HCT116 (cell line): ENCODE measurements at regions not wholly inside any gene's neighbourhood (a gene's known extent, or its start where the extent isn't known, plus 50 kb on each side); places are given as distances from the start of the nearest gene placed in this dataset.

Source experiments
- ATAC-seq: fragments of 200-7000 bp; cut with Tn5 transposase; 2 replicates; pipeline ENCODE4 v1.9.1; 2020; ENCODE audit warnings: mild to moderate bottlenecking, moderate library complexity
- BruUV-seq: library from RNA; stranded (reverse); fragments of 400-500 nt; replicated peaks from 2 replicates; lab custom pipeline; 2021; lab: Mats Ljungman, UMichigan
- CTCF ChIA-PET: fragments of 300-600 bp; sonication (Branson Sonifier 250); formaldehyde crosslinking; loops from one replicate; lab custom pipeline; 2021; ENCODE audit warnings: antibody characterized with exemption; lab: Charles Lee
- POLR2A ChIA-PET: fragments of 300-600, 350-600 bp; sonication (Branson Sonifier 250); formaldehyde crosslinking; loops from one replicate; lab custom pipeline; 2021; ENCODE audit warnings: antibody characterized with exemption; lab: Charles Lee
- RAD21 ChIA-PET, 2 experiments: fragments of 300-600 bp; sonication (Branson Sonifier 250); formaldehyde crosslinking; loops; one replicate each; lab custom pipeline; 2023; ENCODE audit warnings: low total read pairs in 2 of 2; ENCODE audit not compliant: uncharacterized antibody in 2 of 2, unreplicated experiment in 2 of 2, low non-redundant PET in 1 of 2; lab: Charles Lee
- DNase-seq: peaks from one replicate; pipeline ENCODE4 v3.0.0-alpha.2; 2010; ENCODE audit warnings: low read depth, low spot score
- H2AFZ ChIP-seq: fragments of 200-600 bp; shearing (Covaris generic), sonication (generic); 2 replicates; pipeline ENCODE4 v1.6.1; 2017; ENCODE audit warnings: low read depth, mixed run types, mixed read lengths, antibody characterized with exemption, low read length; ENCODE audit not compliant: poor library complexity, severe bottlenecking
- H3K27ac ChIP-seq: 2 replicates; pipeline ENCODE4 v1.5.1; 2012; ENCODE audit warnings: low read depth, low read length
- H3K27me3 ChIP-seq: fragments of 200-600 bp; sonication (generic); 2 replicates; pipeline ENCODE4 v1.6.1; 2016; ENCODE audit warnings: mixed run types, low read length, mixed read lengths; ENCODE audit not compliant: insufficient read depth
- H3K36me3 ChIP-seq, 2 experiments: fragments of 200-500 bp in 1 of 2; fragments of 200-600 bp in 1 of 2; sonication (Bioruptor generic) in 1 of 2; sonication (generic) in 1 of 2; 2 replicates each; pipeline versions ENCODE4 v1.5.1 to v1.6.1; 2014 to 2016; ENCODE audit warnings: low read length in 2 of 2, inconsistent platforms in 1 of 2, mixed read lengths in 1 of 2, mixed run types in 1 of 2; ENCODE audit not compliant: insufficient read depth in 2 of 2, control insufficient read depth in 1 of 2
- H3K4me1 ChIP-seq, 2 experiments: fragments of 200-600 bp in 1 of 2; sonication (generic) in 1 of 2; 2 replicates each; pipeline versions ENCODE4 v1.5.1 to v1.6.1; 2012 to 2017; ENCODE audit warnings: low read length in 2 of 2, inconsistent platforms in 1 of 2, mild to moderate bottlenecking in 1 of 2, mixed read lengths in 1 of 2, mixed run types in 1 of 2, moderate library complexity in 1 of 2; ENCODE audit not compliant: insufficient read depth in 2 of 2, control insufficient read depth in 1 of 2
- H3K4me2 ChIP-seq: fragments of 200-600 bp; sonication (generic); 2 replicates; pipeline ENCODE4 v1.6.1; 2017; ENCODE audit warnings: mixed run types, low read length, mixed read lengths
- H3K4me3 ChIP-seq, 2 experiments: fragments of 200-600 bp in 1 of 2; sonication (generic) in 1 of 2; replicated peaks in 1 of 2; 2 replicates each; pipeline ENCODE4 v1.5.1; 2011 to 2016; ENCODE audit warnings: low read length in 2 of 2, control low read depth in 1 of 2, low read depth in 1 of 2, mild to moderate bottlenecking in 1 of 2, mixed read lengths in 1 of 2, mixed run types in 1 of 2
- H3K79me2 ChIP-seq: fragments of 200-600 bp; sonication (generic); 2 replicates; pipeline ENCODE4 v1.6.1; 2017; ENCODE audit warnings: mild to moderate bottlenecking, mixed run types, low read length, moderate library complexity, mixed read lengths; ENCODE audit not compliant: insufficient read depth
- H3K9ac ChIP-seq: fragments of 200-600 bp; sonication (generic); 2 replicates; pipeline ENCODE4 v1.6.1; 2016; ENCODE audit warnings: low read length, mixed read lengths
- H3K9me2 ChIP-seq: fragments of 200-600 bp; sonication (generic), shearing (Covaris generic); 2 replicates; pipeline ENCODE4 v1.6.1; 2017; ENCODE audit warnings: mixed run types, mild to moderate bottlenecking, moderate library complexity; ENCODE audit not compliant: insufficient read depth
- H3K9me3 ChIP-seq, 2 experiments: fragments of 200-500 bp in 1 of 2; fragments of 200-600 bp in 1 of 2; sonication (Bioruptor generic) in 1 of 2; sonication (generic) in 1 of 2; 2 replicates each; pipeline ENCODE4 v1.6.1; 2014 to 2017; ENCODE audit warnings: low read length in 2 of 2, mixed read lengths in 2 of 2, inconsistent platforms in 1 of 2, low read depth in 1 of 2, mild to moderate bottlenecking in 1 of 2, mixed run types in 1 of 2, moderate library complexity in 1 of 2; ENCODE audit not compliant: control insufficient read depth in 1 of 2, insufficient read depth in 1 of 2
- H4K20me1 ChIP-seq: fragments of 200-600 bp; sonication (generic), shearing (Covaris generic); 2 replicates; pipeline ENCODE4 v1.6.1; 2017; ENCODE audit warnings: mixed run types, mild to moderate bottlenecking, moderate library complexity; ENCODE audit not compliant: insufficient read depth
- ATF3 ChIP-seq: IDR thresholded peaks from 2 replicates; pipeline ENCODE4 v1.6.1; 2012
- CEBPB ChIP-seq: IDR thresholded peaks from 2 replicates; pipeline ENCODE4 v1.6.1; 2012; ENCODE audit warnings: low read depth
- EGR1 ChIP-seq: IDR thresholded peaks from 2 replicates; pipeline ENCODE4 v1.6.1; 2012; ENCODE audit warnings: low read depth
- ELF1 ChIP-seq: IDR thresholded peaks from 2 replicates; pipeline ENCODE4 v1.6.1; 2012; ENCODE audit warnings: low read depth, borderline replicate concordance
- EZH2 ChIP-seq: fragments of 200-600 bp; sonication (generic); IDR thresholded peaks from 2 replicates; pipeline ENCODE4 v1.6.1; 2017; ENCODE audit warnings: antibody characterized with exemption, mixed run types
- EZH2phosphoT487 ChIP-seq: fragments of 200-600 bp; IDR thresholded peaks from 2 replicates; pipeline ENCODE4 v1.6.1; 2018; ENCODE audit warnings: antibody characterized with exemption, borderline replicate concordance
- FOSL1 ChIP-seq: IDR thresholded peaks from 2 replicates; pipeline ENCODE4 v1.6.1; 2012; ENCODE audit warnings: low read depth
- JUND ChIP-seq: IDR thresholded peaks from 2 replicates; pipeline ENCODE4 v1.6.1; 2012
- RAD21 ChIP-seq: IDR thresholded peaks from 2 replicates; pipeline ENCODE4 v1.6.1; 2012; ENCODE audit warnings: low read depth, mild to moderate bottlenecking
- REST ChIP-seq: IDR thresholded peaks from 2 replicates; pipeline ENCODE4 v1.6.1; 2012; ENCODE audit warnings: low read depth
- SIN3A ChIP-seq: IDR thresholded peaks from 2 replicates; pipeline ENCODE4 v1.6.1; 2012; ENCODE audit warnings: low read depth
- SP1 ChIP-seq: IDR thresholded peaks from 2 replicates; pipeline ENCODE4 v1.6.1; 2012; ENCODE audit warnings: low read depth
- SRF ChIP-seq: IDR thresholded peaks from 2 replicates; pipeline ENCODE4 v1.6.1; 2012; ENCODE audit warnings: low read depth
- YY1 ChIP-seq: IDR thresholded peaks from 2 replicates; pipeline ENCODE4 v1.6.1; 2011; ENCODE audit warnings: low read length, low read depth, moderate library complexity, mild to moderate bottlenecking; ENCODE audit not compliant: insufficient replicate concordance; ENCODE audit errors: extremely low read depth
- ZBTB33 ChIP-seq: IDR thresholded peaks from 2 replicates; pipeline ENCODE4 v1.6.1; 2011; ENCODE audit warnings: mild to moderate bottlenecking, low read length, moderate library complexity; ENCODE audit not compliant: insufficient replicate concordance; ENCODE audit errors: extremely low read depth
- ZFX ChIP-seq: fragments of 450-650 bp; IDR thresholded peaks from 2 replicates; pipeline ENCODE4 v1.6.1; 2017
- ZNF274 ChIP-seq: fragments of 200-500 bp; sonication (Bioruptor generic); IDR thresholded peaks from 2 replicates; pipeline ENCODE4 v1.6.1; 2014; ENCODE audit warnings: mild to moderate bottlenecking, low read depth, low read length, inconsistent platforms
- intact Hi-C: fragments of 100-400 bp; cut with micrococcal nuclease; formaldehyde crosslinking; loops from 2 replicates; pipeline ENCODE4 v1.10.0; 2022
- TF ChIP-seq, protein P1 (sequence below): IDR thresholded peaks from 2 replicates; pipeline ENCODE4 v1.6.1; 2012
- TF ChIP-seq, protein P2 (sequence below), 3 experiments: fragments of 200-600 bp in 1 of 3; sonication (generic) in 1 of 3; IDR thresholded peaks in 2 of 3; conservative IDR thresholded peaks in 1 of 3; 2 replicates each; pipeline ENCODE4 v1.5.1; 2012 to 2017; ENCODE audit warnings: low read depth in 2 of 3, low read length in 2 of 3, antibody characterized with exemption in 1 of 3, borderline replicate concordance in 1 of 3, control low read depth in 1 of 3, mild to moderate bottlenecking in 1 of 3, mixed read lengths in 1 of 3, mixed run types in 1 of 3, moderate library complexity in 1 of 3; ENCODE audit not compliant: insufficient read depth in 1 of 3

GRCh38 chr9:115675834-115676233, 477.8 kb upstream of the PAPPA start:
- no peaks in the 10 kb centered on the region for H3K9me3 ChIP-seq
- H3K4me2 ChIP-seq, result no peak overlapping the region
- H3K27me3 ChIP-seq, result 0 out of 2 replicates have a peak, but pooled peaks cover 2% of the 10 kb centered on the region
- no peaks in the 10 kb centered on the region for H3K36me3 ChIP-seq
- H3K27ac ChIP-seq, result no peak overlapping the region
- intact Hi-C loops, result no loop called here
- BruUV-seq, result no TSS peak
- RAD21 ChIA-PET, result no interaction called here
- H3K4me1 ChIP-seq, result no peaks in the 10 kb centered on the region; a peak in 1 of 4 replicates
- POLR2A ChIA-PET, result no interaction called here
- DNase-seq (no peak), ATAC-seq (no peak)
- H3K9me2 ChIP-seq, result no peaks in the 10 kb centered on the region
- no peak overlapping the region for H3K4me3 ChIP-seq
- H4K20me1 ChIP-seq, result no peaks in the 10 kb centered on the region
- H3K79me2 ChIP-seq, result no peaks in the 10 kb centered on the region
- H3K9ac ChIP-seq, result no peak overlapping the region
- no peak overlapping the region for H2AFZ ChIP-seq
- TF ChIP-seq EZH2, result no peak
- no peak for TF ChIP-seq SP1
- TF ChIP-seq EZH2phosphoT487, result no peak
- no peak for TF ChIP-seq ELF1
- TF ChIP-seq YY1, result no peak
- TF ChIP-seq, protein P1, sequence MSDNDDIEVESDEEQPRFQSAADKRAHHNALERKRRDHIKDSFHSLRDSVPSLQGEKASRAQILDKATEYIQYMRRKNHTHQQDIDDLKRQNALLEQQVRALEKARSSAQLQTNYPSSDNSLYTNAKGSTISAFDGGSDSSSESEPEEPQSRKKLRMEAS, result no peak
- TF ChIP-seq SRF, result no peak
- TF ChIP-seq SIN3A, result no peak
- no peak for TF ChIP-seq CEBPB
- TF ChIP-seq FOSL1, result no peak
- no peak for TF ChIP-seq ZFX
- TF ChIP-seq ZBTB33, result no peak
- no peak for TF ChIP-seq REST
- no peak for TF ChIP-seq ZNF274
- no peak for TF ChIP-seq ATF3
- no peak for TF ChIP-seq RAD21
- TF ChIP-seq EGR1, result no peak
- TF ChIP-seq, protein P2, sequence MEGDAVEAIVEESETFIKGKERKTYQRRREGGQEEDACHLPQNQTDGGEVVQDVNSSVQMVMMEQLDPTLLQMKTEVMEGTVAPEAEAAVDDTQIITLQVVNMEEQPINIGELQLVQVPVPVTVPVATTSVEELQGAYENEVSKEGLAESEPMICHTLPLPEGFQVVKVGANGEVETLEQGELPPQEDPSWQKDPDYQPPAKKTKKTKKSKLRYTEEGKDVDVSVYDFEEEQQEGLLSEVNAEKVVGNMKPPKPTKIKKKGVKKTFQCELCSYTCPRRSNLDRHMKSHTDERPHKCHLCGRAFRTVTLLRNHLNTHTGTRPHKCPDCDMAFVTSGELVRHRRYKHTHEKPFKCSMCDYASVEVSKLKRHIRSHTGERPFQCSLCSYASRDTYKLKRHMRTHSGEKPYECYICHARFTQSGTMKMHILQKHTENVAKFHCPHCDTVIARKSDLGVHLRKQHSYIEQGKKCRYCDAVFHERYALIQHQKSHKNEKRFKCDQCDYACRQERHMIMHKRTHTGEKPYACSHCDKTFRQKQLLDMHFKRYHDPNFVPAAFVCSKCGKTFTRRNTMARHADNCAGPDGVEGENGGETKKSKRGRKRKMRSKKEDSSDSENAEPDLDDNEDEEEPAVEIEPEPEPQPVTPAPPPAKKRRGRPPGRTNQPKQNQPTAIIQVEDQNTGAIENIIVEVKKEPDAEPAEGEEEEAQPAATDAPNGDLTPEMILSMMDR (IDR thresholded peaks at IDR 0.05 in 2 of 3, conservative IDR thresholded peaks at IDR 0.05 in 1 of 3; ENCODE audit: borderline replicate concordance in 1 of 3, insufficient read depth in 1 of 3, low read depth in 2 of 3, low read length in 2 of 3), result no peak
- TF ChIP-seq JUND, result no peak
- CTCF ChIA-PET, result no interaction called here
